HepG2 (cell line): ENCODE measurements at regions not wholly inside any gene's neighbourhood (a gene's known extent, or its start where the extent isn't known, plus 50 kb on each side); places are given as distances from the start of the nearest gene placed in this dataset.

Source experiments
- CTCF ChIP-seq: sonication (generic); formaldehyde crosslinking; IDR thresholded peaks from 2 replicates; pipeline ENCODE4 v1.5.0; 2020; ENCODE audit warnings: mild to moderate bottlenecking, missing genetic modification reagents, moderate library complexity
- FOSL2 ChIP-seq: sonication (generic); formaldehyde crosslinking; IDR thresholded peaks from 2 replicates; pipeline ENCODE4 v1.4.0; 2020; ENCODE audit warnings: missing genetic modification reagents
- HCFC1 ChIP-seq: fragments of 150-350 bp; IDR thresholded peaks from 2 replicates; pipeline ENCODE4 v1.6.1; 2014; ENCODE audit warnings: low read depth, low read length
- MAFF ChIP-seq: IDR thresholded peaks from 2 replicates; pipeline ENCODE4 v1.6.1; 2011; ENCODE audit warnings: low read depth, low read length, improper control_type of control experiment
- NFRKB ChIP-seq: fragments of 450-650 bp; IDR thresholded peaks from 2 replicates; pipeline ENCODE4 v1.6.1; 2017
- PHB2 ChIP-seq: fragments of 450-650 bp; IDR thresholded peaks from 2 replicates; pipeline ENCODE4 v1.6.1; 2018; ENCODE audit not compliant: partially characterized antibody
- RERE ChIP-seq: IDR thresholded peaks from 2 replicates; pipeline ENCODE4 v1.6.1; 2016; ENCODE audit warnings: low read depth, missing genetic modification reagents, missing compliant biosample characterization
- ZNF543 ChIP-seq: sonication (generic); formaldehyde crosslinking; IDR thresholded peaks from 2 replicates; pipeline ENCODE4 v1.4.0; 2020; ENCODE audit warnings: mild to moderate bottlenecking, missing genetic modification reagents
- ZSCAN29 ChIP-seq: sonication (generic); formaldehyde crosslinking; conservative IDR thresholded peaks from 2 replicates; pipeline ENCODE4 v1.4.0; 2020; ENCODE audit warnings: mild to moderate bottlenecking, missing genetic modification reagents
- TF ChIP-seq, protein P1 (sequence below): sonication (generic); formaldehyde crosslinking; IDR thresholded peaks from 2 replicates; pipeline ENCODE4 v1.4.0; 2020; ENCODE audit warnings: missing genetic modification reagents

DNA sequence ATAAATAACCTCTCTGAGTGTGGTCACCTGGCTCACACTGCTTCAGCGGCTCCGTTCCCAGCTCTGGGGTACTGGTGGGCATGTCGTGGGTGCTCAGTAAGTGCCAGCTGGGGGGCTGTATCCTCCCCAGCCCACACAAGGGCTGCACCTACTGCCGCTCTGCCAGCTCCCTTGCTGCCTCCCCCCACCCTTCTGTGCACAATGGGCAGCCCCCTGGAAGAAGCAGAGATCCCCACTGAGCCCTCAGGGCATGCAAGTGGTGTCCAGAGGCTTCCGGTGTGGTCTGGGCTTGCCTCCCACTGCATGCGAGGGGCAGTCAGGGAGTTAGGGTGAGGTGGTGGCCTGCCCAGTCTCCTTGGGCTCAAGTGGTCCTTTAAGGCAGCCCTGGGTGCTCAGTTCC, 58.3 kb upstream of the TRPM1 start:
- TF ChIP-seq RERE (CRISPR knock-in tag) (no peak), MAFF (no peak), NFRKB (no peak), ZNF543 (no peak), HCFC1 (no peak), FOSL2 (no peak), CTCF (no peak), ZSCAN29 (CRISPR knock-in tag) (no peak), PHB2 (no peak)
- TF ChIP-seq, protein P1, sequence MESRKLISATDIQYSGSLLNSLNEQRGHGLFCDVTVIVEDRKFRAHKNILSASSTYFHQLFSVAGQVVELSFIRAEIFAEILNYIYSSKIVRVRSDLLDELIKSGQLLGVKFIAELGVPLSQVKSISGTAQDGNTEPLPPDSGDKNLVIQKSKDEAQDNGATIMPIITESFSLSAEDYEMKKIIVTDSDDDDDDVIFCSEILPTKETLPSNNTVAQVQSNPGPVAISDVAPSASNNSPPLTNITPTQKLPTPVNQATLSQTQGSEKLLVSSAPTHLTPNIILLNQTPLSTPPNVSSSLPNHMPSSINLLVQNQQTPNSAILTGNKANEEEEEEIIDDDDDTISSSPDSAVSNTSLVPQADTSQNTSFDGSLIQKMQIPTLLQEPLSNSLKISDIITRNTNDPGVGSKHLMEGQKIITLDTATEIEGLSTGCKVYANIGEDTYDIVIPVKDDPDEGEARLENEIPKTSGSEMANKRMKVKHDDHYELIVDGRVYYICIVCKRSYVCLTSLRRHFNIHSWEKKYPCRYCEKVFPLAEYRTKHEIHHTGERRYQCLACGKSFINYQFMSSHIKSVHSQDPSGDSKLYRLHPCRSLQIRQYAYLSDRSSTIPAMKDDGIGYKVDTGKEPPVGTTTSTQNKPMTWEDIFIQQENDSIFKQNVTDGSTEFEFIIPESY (CRISPR knock-in tag): no peak
